Natural killer cell (primary cell): ENCODE measurements at regions not wholly inside any gene's neighbourhood (a gene's known extent, or its start where the extent isn't known, plus 50 kb on each side); places are given as distances from the start of the nearest gene placed in this dataset.

Experiments used
- ATAC-seq, 3 donors: fragments of 150-1000 bp in 2 of 3; fragments of 200-7000 bp in 1 of 3; cut with Tn5 transposase; 1 replicate in 1 of 3; 2 replicates in 2 of 3; pipeline ENCODE4 v1.10.0; 2021; ENCODE audit warnings: mild to moderate bottlenecking in 2 of 3, moderate library complexity in 2 of 3
- DNase-seq, 2 donors: peaks; one replicate each; pipeline versions ENCODE4 v3.0.0 to v3.0.0-alpha.2; 2013 to 2021; ENCODE audit warnings: mixed read lengths in 1 of 2
- H3K27ac ChIP-seq: one replicate; pipeline ENCODE4 v1.5.1; 2013; ENCODE audit warnings: mild to moderate bottlenecking, low read length
- H3K27me3 ChIP-seq: one replicate; pipeline ENCODE4 v1.6.1; 2013; ENCODE audit warnings: low read length; ENCODE audit not compliant: control insufficient read depth, insufficient read depth
- H3K36me3 ChIP-seq: one replicate; pipeline ENCODE4 v1.6.1; 2013; ENCODE audit warnings: low read length; ENCODE audit not compliant: control insufficient read depth, insufficient read depth
- H3K4me1 ChIP-seq: one replicate; pipeline ENCODE4 v1.6.1; 2013; ENCODE audit warnings: low read length; ENCODE audit not compliant: control insufficient read depth, insufficient read depth
- H3K4me3 ChIP-seq: one replicate; pipeline ENCODE4 v1.5.1; 2013; ENCODE audit warnings: low read length
- H3K9me3 ChIP-seq: one replicate; pipeline ENCODE4 v1.6.1; 2013; ENCODE audit warnings: low read length; ENCODE audit not compliant: control insufficient read depth, insufficient read depth
- H3K27ac Mint-ChIP-seq, 2 donors: one replicate each; pipeline ENCODE4 v1.8.0; 2022; ENCODE audit warnings: mild to moderate bottlenecking in 2 of 2, mixed read lengths in 2 of 2, moderate library complexity in 1 of 2
- H3K27me3 Mint-ChIP-seq, 2 donors: one replicate each; pipeline ENCODE4 v1.8.0; 2022; ENCODE audit warnings: low read depth in 2 of 2, mixed read lengths in 2 of 2
- H3K36me3 Mint-ChIP-seq: one replicate; pipeline ENCODE4 v1.8.0; 2022; ENCODE audit warnings: mixed read lengths
- H3K4me1 Mint-ChIP-seq, 2 donors: one replicate each; pipeline ENCODE4 v1.8.0; 2022; ENCODE audit warnings: mixed read lengths in 2 of 2
- H3K4me3 Mint-ChIP-seq: one replicate; pipeline ENCODE4 v1.8.0; 2022; ENCODE audit warnings: mild to moderate bottlenecking, moderate library complexity, mixed read lengths
- H3K9me3 Mint-ChIP-seq, 2 donors: one replicate each; pipeline ENCODE4 v1.8.0; 2022; ENCODE audit warnings: mixed read lengths in 2 of 2
- CTCF ChIP-seq: fragments of 200-600 bp; IDR thresholded peaks from one replicate; pipeline ENCODE4 v1.8.0; 2022; ENCODE audit warnings: antibody characterized with exemption
- WGBS: methylation state at CpG from one replicate; pipeline ENCODE4 v1.1.7; 2013; ENCODE audit warnings: missing lambda C conversion rate; ENCODE audit not compliant: insufficient coverage; 5-methylcytosine and 5-hydroxymethylcytosine counted together
- intact Hi-C: fragments of 100-400 bp; cut with micrococcal nuclease; formaldehyde crosslinking; loops from one replicate; pipeline ENCODE4 v1.14.2; 2022

- no peak overlapping the region for H3K27ac ChIP-seq
- no peaks in the 10 kb centered on the region for H3K27me3 ChIP-seq
- intact Hi-C loops, result no loop called here
- DNase-seq (no peak), ATAC-seq (no peak)
- no peaks in the 10 kb centered on the region for H3K9me3 Mint-ChIP-seq
- H3K9me3 ChIP-seq, result no peaks in the 10 kb centered on the region
- H3K4me3 Mint-ChIP-seq, result no peak overlapping the region
- H3K4me3 ChIP-seq, result no peak overlapping the region
- no peaks in the 10 kb centered on the region for H3K4me1 ChIP-seq
- no peaks in the 10 kb centered on the region for H3K4me1 Mint-ChIP-seq
- H3K36me3 Mint-ChIP-seq, result no peaks in the 10 kb centered on the region
- no peak for TF ChIP-seq CTCF
- H3K27me3 Mint-ChIP-seq, result peaks cover 0 to 4% of the 10 kb centered on the region in 2 donors
- no peaks in the 10 kb centered on the region for H3K36me3 ChIP-seq
- no peak overlapping the region for H3K27ac Mint-ChIP-seq
Observed at GRCh38 chr6:56695702-56696101, 53.0 kb upstream of the DST start.

- H3K36me3 ChIP-seq, result no peaks in the 10 kb centered on the region
- Mint-ChIP-seq H3K4me1 (no peaks in the 10 kb centered on the region), H3K36me3 (no peaks in the 10 kb centered on the region), H3K27ac (no peak overlapping the region), H3K27me3 (peaks cover 0 to 4% of the 10 kb centered on the region in 2 donors), H3K9me3 (no peaks in the 10 kb centered on the region), H3K4me3 (no peak overlapping the region)
- DNase-seq (no peak), ATAC-seq (no peak)
- H3K27ac ChIP-seq, result no peak overlapping the region
- H3K4me3 ChIP-seq, result no peak overlapping the region
- H3K4me1 ChIP-seq, result no peaks in the 10 kb centered on the region
- no peaks in the 10 kb centered on the region for H3K9me3 ChIP-seq
- no peak for TF ChIP-seq CTCF
- intact Hi-C loops, result no loop called here
- no peaks in the 10 kb centered on the region for H3K27me3 ChIP-seq
Observed at GRCh38 chr6:56694002-56694401, 51.3 kb upstream of the DST start.

- H3K27ac Mint-ChIP-seq, result no peak overlapping the region
Observed at GRCh38 chr6:56693246-56693607, 50.5 kb upstream of the DST start.

More at GRCh38 chr6:56693246-56693607, 50.5 kb upstream of the DST start:
- ATAC-seq (no peak), DNase-seq (no peak)
- peaks cover 0 to 4% of the 10 kb centered on the region in 2 donors for H3K27me3 Mint-ChIP-seq
- intact Hi-C loops, result no loop called here
- Histone ChIP-seq H3K27me3 (no peaks in the 10 kb centered on the region), H3K4me1 (no peaks in the 10 kb centered on the region), H3K27ac (no peak overlapping the region), H3K36me3 (no peaks in the 10 kb centered on the region), H3K4me3 (no peak overlapping the region), H3K9me3 (no peaks in the 10 kb centered on the region)
- WGBS, result 86% methylated on average over 5 of the region's 5 CpGs
- H3K36me3 Mint-ChIP-seq, result no peaks in the 10 kb centered on the region
- no peak overlapping the region for H3K4me3 Mint-ChIP-seq
- no peaks in the 10 kb centered on the region for H3K9me3 Mint-ChIP-seq
- no peaks in the 10 kb centered on the region for H3K4me1 Mint-ChIP-seq
- no peak for TF ChIP-seq CTCF
